HepG2 (cell line): ENCODE measurements at regions not wholly inside any gene's neighbourhood (a gene's known extent, or its start where the extent isn't known, plus 50 kb on each side); places are given as distances from the start of the nearest gene placed in this dataset.

Experiments
- AHDC1 ChIP-seq: sonication (generic); formaldehyde crosslinking; IDR thresholded peaks from 2 replicates; pipeline ENCODE4 v1.5.1; 2020; ENCODE audit warnings: mild to moderate bottlenecking, missing genetic modification reagents, borderline replicate concordance
- ARID2 ChIP-seq: sonication (generic); formaldehyde crosslinking; IDR thresholded peaks from 2 replicates; pipeline ENCODE4 v1.8.1; 2022; ENCODE audit warnings: mild to moderate bottlenecking, missing genetic modification reagents, borderline replicate concordance
- ARNT2 ChIP-seq: sonication (generic); formaldehyde crosslinking; IDR thresholded peaks from 2 replicates; pipeline ENCODE4 v1.8.0; 2022; ENCODE audit warnings: mild to moderate bottlenecking, low read depth, missing genetic modification reagents, moderate library complexity
- CAMTA2 ChIP-seq: sonication (generic); formaldehyde crosslinking; IDR thresholded peaks from 2 replicates; pipeline ENCODE4 v1.4.0; 2020; ENCODE audit warnings: mild to moderate bottlenecking, missing genetic modification reagents, borderline replicate concordance
- CHD2 ChIP-seq: IDR thresholded peaks from 2 replicates; pipeline ENCODE4 v1.6.1; 2011; ENCODE audit warnings: low read depth, low read length, improper control_type of control experiment
- DPF2 ChIP-seq: sonication (generic); formaldehyde crosslinking; IDR thresholded peaks from 2 replicates; pipeline ENCODE4 v1.4.0; 2020; ENCODE audit warnings: mild to moderate bottlenecking, low read depth, missing genetic modification reagents, borderline replicate concordance
- FOXK1 ChIP-seq: sonication (generic); formaldehyde crosslinking; IDR thresholded peaks from 2 replicates; pipeline ENCODE4 v1.4.0; 2020; ENCODE audit warnings: low read depth, missing genetic modification reagents, borderline replicate concordance
- MED1 ChIP-seq: sonication (generic); formaldehyde crosslinking; IDR thresholded peaks from 2 replicates; pipeline ENCODE4 v1.4.0; 2020; ENCODE audit warnings: missing genetic modification reagents
- NFIB ChIP-seq: sonication (generic); formaldehyde crosslinking; IDR thresholded peaks from 2 replicates; pipeline ENCODE4 v1.9.0; 2021; ENCODE audit warnings: missing genetic modification reagents, mild to moderate bottlenecking, borderline replicate concordance
- RCOR2 ChIP-seq: IDR thresholded peaks from 2 replicates; pipeline ENCODE4 v1.6.1; 2016; ENCODE audit warnings: missing biosample characterization, missing genetic modification reagents
- RFXANK ChIP-seq: IDR thresholded peaks from 2 replicates; pipeline ENCODE4 v1.6.1; 2016
- SALL1 ChIP-seq: sonication (generic); formaldehyde crosslinking; IDR thresholded peaks from 2 replicates; pipeline ENCODE4 v1.8.0; 2022; ENCODE audit warnings: mild to moderate bottlenecking, missing genetic modification reagents
- SOX5 ChIP-seq: IDR thresholded peaks from 2 replicates; pipeline ENCODE4 v1.6.1; 2016; ENCODE audit warnings: borderline replicate concordance
- SRY ChIP-seq: sonication (generic); formaldehyde crosslinking; IDR thresholded peaks from 2 replicates; pipeline ENCODE4 v1.8.0; 2022; ENCODE audit warnings: mild to moderate bottlenecking, missing genetic modification reagents
- TGIF2 ChIP-seq: IDR thresholded peaks from 2 replicates; pipeline ENCODE4 v1.6.1; 2016; ENCODE audit warnings: control low read depth, missing compliant biosample characterization
- ZHX1 ChIP-seq: sonication (generic); formaldehyde crosslinking; IDR thresholded peaks from 2 replicates; pipeline ENCODE4 v1.8.1; 2022; ENCODE audit warnings: low read depth, mild to moderate bottlenecking, missing genetic modification reagents
- ZNF12 ChIP-seq: sonication (generic); formaldehyde crosslinking; IDR thresholded peaks from 2 replicates; pipeline ENCODE4 v1.5.0; 2020; ENCODE audit warnings: missing genetic modification reagents
- ZNF333 ChIP-seq: sonication (generic); formaldehyde crosslinking; IDR thresholded peaks from 2 replicates; pipeline ENCODE4 v1.4.0; 2020; ENCODE audit warnings: mild to moderate bottlenecking, missing genetic modification reagents, borderline replicate concordance
- ZNF879 ChIP-seq: sonication (generic); formaldehyde crosslinking; IDR thresholded peaks from 2 replicates; pipeline ENCODE4 v1.8.1; 2023; ENCODE audit warnings: missing genetic modification reagents
- TF ChIP-seq, protein P1 (sequence below): sonication (generic); formaldehyde crosslinking; IDR thresholded peaks from 2 replicates; pipeline ENCODE4 v1.5.1; 2020; ENCODE audit warnings: missing genetic modification reagents, mild to moderate bottlenecking, borderline replicate concordance

DNA sequence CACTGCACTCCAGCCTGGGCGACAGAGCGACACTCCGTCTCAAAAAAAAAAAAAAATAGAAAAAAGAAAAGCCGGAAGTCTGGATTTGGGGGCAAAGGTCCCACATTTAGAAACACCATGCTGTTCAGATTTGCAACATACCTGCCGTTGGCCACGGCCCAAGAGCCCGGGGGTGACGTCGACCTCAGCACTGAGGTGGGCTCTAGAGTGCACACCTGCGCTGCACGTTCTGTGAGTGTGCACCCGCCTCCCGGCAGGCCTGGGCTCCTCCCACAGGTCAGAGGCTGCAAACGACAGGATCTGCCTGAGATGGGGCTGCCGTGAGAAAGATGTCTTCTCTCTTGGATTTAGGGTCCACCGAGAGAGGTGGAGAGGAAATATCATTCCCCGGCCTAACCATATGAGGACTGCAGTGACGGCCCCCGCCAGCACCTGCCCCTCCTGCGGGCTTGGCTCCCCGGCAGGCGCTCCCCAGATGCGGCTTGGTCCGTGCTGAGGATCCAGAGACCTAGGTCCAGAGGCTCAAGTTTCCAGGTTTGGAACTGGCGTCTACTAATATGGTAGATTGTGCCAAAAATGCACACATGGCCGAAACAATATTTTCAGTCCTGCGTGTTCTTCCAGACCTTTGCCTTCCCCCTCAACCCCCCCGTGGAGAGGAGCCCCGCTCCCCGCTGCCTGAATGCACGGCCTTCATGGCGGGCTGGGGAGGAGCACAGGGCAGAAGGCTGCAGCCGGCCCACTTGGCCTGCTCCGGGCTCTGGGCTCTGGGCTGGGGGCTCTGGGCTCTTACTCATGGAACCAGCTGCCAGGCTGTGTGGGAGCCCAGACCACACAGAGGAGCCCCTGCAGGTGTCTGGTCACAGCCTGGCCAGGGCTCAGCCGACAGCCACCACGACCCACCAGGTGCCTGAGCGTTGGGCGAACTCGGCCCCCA is 58.8 kb upstream of the FBRSL1 start (continued):
- TF ChIP-seq AHDC1 (CRISPR knock-in tag): no peak
- no peak for TF ChIP-seq SOX5 (CRISPR knock-in tag)
- TF ChIP-seq SRY (CRISPR knock-in tag): no peak; the same call in 1 of the 2 replicates
- TF ChIP-seq RCOR2 (CRISPR knock-in tag): no peak
- TF ChIP-seq ZNF333 (CRISPR knock-in tag): no peak
- no peak for TF ChIP-seq TGIF2 (CRISPR knock-in tag)
- no peak for TF ChIP-seq DPF2 (CRISPR knock-in tag)
- TF ChIP-seq, protein P1, sequence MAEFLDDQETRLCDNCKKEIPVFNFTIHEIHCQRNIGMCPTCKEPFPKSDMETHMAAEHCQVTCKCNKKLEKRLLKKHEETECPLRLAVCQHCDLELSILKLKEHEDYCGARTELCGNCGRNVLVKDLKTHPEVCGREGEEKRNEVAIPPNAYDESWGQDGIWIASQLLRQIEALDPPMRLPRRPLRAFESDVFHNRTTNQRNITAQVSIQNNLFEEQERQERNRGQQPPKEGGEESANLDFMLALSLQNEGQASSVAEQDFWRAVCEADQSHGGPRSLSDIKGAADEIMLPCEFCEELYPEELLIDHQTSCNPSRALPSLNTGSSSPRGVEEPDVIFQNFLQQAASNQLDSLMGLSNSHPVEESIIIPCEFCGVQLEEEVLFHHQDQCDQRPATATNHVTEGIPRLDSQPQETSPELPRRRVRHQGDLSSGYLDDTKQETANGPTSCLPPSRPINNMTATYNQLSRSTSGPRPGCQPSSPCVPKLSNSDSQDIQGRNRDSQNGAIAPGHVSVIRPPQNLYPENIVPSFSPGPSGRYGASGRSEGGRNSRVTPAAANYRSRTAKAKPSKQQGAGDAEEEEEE (CRISPR knock-in tag): no peak
- no peak for TF ChIP-seq ZHX1 (CRISPR knock-in tag)
- no peak for TF ChIP-seq FOXK1 (CRISPR knock-in tag)
- TF ChIP-seq ARID2 (CRISPR knock-in tag): 0 out of 2 replicates have a peak, but pooled peaks have one; percentile 35
- TF ChIP-seq CHD2: no peak
- TF ChIP-seq CAMTA2 (CRISPR knock-in tag): no peak
- TF ChIP-seq ZNF879 (CRISPR knock-in tag): 0 out of 2 replicates have a peak, but pooled peaks have one; percentile 83
- no peak; the same call in 1 of the 2 replicates for TF ChIP-seq MED1
- peak; percentile 57; the same call in 1 of the 2 replicates for TF ChIP-seq SALL1 (CRISPR knock-in tag)
- peak; percentile 33; the same call in 1 of the 2 replicates for TF ChIP-seq NFIB (CRISPR knock-in tag)
- no peak for TF ChIP-seq ZNF12 (CRISPR knock-in tag)
- TF ChIP-seq RFXANK: no peak
- no peak for TF ChIP-seq ARNT2 (CRISPR knock-in tag)
